RCC 7860 (cell line): ENCODE measurements at regions not wholly inside any gene's neighbourhood (a gene's known extent, or its start where the extent isn't known, plus 50 kb on each side); places are given as distances from the start of the nearest gene placed in this dataset.
"Not testable (repeated sequence)": the region's sequence is repeated elsewhere in the genome, so short reads cannot be mapped to it uniquely, and the experiment has no call there.

Source experiments
- DNase-seq: peaks from one replicate; pipeline ENCODE4 v3.0.0-alpha.2; 2015; ENCODE audit warnings: low spot score
- FAIRE-seq: peaks from 2 replicates; lab custom pipeline; 2012; peaks lifted over from hg19 to GRCh38; lab: Jason Lieb, UNC

- DNase-seq, FAIRE-seq: not testable (repeated sequence)
These were observed 1834.2 kb downstream of the FOXD4L5 start for GRCh38 chr9:63450836-63451235.

GRCh38 chr9:63425123-63425522 lies 1859.9 kb downstream of the FOXD4L5 start:
- FAIRE-seq, DNase-seq: not testable (repeated sequence)

GRCh38 chr9:63390897-63391296 lies 1894.1 kb downstream of the FOXD4L5 start:
- not testable (repeated sequence) for DNase-seq, FAIRE-seq

DNA sequence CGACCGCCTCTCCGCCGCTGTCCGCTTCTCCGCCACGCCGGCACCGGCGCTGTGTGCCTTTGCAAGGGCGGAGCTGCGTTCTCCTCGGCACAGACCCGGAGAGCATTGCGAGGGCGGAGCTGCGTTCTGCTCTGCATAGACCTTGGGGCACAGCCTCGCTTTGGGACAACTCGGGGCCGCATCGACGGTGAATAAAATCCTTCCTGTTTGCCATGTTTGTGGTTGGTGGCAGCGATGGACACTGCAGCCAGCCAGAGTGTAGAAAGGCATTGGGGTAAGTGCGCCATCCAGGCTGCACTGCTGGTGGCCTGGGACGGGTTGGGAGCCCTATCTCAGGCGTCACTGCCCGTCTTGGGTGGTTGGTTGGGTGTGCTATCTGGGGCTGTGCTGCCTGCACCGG lies 1899.5 kb downstream of the FOXD4L5 start:
- FAIRE-seq, result not testable (repeated sequence)
- peak; percentile 3 for DNase-seq

DNA sequence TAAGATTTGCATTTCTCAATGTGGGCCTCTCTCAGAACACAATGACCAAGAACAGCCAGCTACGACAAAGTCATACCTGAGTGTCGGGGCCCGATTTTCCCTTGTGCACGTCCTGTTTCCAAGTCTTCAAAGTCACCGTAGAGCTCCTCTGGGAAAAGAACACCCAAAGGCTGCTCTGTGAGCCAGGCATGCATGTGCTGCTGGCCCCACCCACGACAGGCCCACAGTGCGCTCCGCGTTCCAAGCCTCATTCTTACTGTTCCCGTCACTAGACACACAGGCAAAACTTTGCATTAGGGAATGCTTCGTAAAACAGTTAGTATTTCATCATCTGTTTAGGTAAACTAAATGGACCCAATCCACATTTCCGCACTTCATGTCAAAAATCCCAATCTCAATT lies 1905.1 kb downstream of the FOXD4L5 start:
- not testable (repeated sequence) for DNase-seq, FAIRE-seq

DNA sequence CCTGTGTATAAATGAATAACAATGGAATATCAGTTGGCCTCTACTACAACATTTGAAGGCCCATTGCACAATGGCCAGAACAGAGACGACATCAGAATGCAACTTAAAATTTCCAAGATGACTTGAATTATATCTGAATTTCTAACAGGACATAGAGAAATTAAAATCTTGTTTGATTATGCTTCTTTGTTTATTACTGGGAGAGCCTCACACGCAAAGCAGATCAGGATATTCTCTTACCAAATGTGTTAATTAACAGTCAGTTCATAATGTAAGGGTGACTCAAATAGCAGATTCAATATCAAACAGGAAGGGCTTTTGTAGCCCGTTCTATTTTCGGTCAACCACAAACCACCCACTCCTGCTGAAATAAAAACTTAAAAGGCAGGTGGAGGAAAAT lies 1930.8 kb downstream of the FOXD4L5 start:
- DNase-seq, FAIRE-seq: not testable (repeated sequence)

GRCh38 chr9:63347347-63347746 lies 1937.7 kb downstream of the FOXD4L5 start:
- not testable (repeated sequence) for FAIRE-seq, DNase-seq

- DNase-seq, result peak; percentile 94
- peak; percentile 91 for FAIRE-seq
These were observed 1938.5 kb downstream of the FOXD4L5 start for GRCh38 chr9:63346310-63347048.

GRCh38 chr9:63344408-63344807 lies 1940.6 kb downstream of the FOXD4L5 start:
- not testable (repeated sequence) for DNase-seq, FAIRE-seq

GRCh38 chr9:63342528-63342927 lies 1942.5 kb downstream of the FOXD4L5 start:
- DNase-seq, result peak; percentile 87
- FAIRE-seq, result peak; percentile 65

DNA sequence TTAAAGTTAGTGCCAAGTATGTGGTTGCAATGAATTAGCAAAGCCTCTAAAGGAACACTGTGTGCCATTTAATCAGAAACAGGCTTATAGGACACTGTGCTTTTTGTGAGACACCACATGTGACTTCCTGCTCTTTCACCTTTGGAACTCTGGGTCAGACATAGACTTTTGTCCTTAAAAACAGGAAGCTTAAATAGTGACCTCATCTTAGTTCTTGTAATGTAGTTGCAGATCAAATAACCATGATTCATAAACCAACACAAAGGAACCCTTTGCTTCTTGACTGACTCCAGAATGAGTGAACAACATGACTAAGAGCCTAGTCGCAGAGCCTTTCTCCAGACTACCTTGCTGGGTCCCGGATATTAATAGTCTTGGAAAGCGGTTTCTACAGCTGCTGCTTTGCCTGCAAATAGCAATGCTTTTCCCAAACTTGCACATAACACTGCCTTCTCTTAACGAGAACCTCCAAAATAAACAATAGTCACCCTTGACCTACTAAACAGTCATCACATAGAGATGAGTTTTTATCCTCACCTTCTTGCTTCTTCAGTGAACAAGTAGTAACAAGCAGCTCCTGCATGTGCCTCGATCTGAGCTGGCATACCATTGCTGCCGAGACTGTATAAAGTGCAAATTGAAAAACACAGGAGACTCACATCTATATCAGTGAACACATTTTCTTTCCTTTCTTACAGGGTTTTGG lies 1947.0 kb downstream of the FOXD4L5 start:
- DNase-seq (peak; percentile 86), FAIRE-seq (peak; percentile 97)

- not testable (repeated sequence) for FAIRE-seq
These were observed 1949.7 kb downstream of the FOXD4L5 start for GRCh38 chr9:63335286-63335685.

GRCh38 chr9:63334187-63334586 lies 1950.8 kb downstream of the FOXD4L5 start:
- not testable (repeated sequence) for FAIRE-seq, DNase-seq

More at GRCh38 chr9:63335286-63335685, 1949.7 kb downstream of the FOXD4L5 start:
- DNase-seq, result not testable (repeated sequence)

DNA sequence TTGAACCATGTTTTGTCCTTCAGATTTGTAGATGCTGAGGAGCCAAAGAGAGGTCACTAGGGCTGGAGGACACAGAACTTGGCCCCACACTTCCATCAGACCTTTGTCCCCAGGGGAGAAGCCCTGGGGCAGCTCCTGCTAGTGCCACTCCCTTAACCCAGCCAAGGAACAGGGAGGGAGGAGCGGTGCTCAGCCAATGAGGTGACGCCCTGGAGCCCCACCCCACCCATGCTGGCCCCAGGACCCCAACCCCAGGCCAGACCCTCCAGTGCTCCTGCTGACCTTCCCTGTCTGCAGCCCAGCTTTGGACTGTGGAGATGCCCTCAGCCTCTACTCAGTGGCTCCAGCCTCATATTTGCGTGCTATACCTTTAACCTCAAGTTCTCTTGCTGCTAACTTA lies 1951.9 kb downstream of the FOXD4L5 start:
- FAIRE-seq, DNase-seq: not testable (repeated sequence)

GRCh38 chr9:63328313-63328712 lies 1956.7 kb downstream of the FOXD4L5 start:
- not testable (repeated sequence) for FAIRE-seq, DNase-seq

DNA sequence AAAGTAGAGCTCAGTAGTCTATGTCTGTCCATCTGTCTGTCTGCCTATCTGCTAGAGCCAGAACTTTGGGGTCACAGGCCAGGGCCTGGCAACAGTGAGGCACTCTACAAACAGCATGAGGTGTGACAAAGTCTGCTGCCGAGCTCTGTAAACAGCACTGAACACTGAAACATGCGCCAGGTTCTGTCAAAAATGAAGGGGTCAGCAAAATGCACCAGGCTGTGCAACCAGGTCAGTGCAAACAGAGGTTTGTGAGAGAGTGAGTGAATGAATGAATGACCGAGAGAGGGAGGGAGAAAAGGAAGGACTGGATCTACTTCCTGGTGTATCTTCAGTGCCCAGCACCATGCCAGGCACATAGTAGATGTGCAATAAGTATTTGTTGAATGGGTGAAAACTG lies 1957.8 kb downstream of the FOXD4L5 start:
- DNase-seq, FAIRE-seq: not testable (repeated sequence)

DNA sequence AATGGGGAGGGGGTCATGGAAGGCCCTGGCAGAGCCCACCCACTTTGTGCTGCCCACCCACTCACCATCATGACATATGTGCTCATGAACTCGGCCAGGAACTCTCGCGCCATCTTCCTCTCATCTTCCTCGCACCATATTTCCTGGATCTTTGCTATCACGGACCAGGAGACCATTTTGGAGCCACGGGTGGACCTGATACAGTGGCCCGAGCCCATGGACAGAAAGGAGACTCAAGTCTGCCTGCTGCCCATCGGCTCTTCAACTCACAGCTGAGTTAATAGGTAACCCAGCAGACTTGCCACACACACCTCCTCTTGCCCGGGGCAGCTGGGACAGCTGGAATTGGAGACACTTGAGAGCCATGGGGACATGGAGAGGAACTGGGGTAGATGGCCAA lies 1958.3 kb downstream of the FOXD4L5 start:
- DNase-seq, FAIRE-seq: not testable (repeated sequence)

DNA sequence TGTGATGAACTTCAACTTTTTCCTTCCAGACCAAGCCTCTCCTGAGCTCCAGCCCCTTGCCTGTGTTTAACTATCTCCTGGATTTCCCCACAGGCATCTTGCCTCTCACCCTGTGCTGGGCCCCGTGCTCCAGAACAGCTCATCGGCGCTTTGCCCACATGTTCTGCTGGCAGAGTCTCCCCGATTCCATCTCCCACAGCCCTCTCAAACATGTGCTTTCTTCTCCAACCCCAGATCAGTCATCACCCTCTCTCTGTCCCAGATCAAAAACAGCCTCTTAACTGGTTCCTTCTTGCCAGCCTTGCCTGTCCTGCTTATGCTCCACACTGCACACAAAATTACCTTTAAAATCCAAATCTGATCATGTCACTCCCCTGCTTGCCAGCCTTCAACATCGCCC lies 1959.3 kb downstream of the FOXD4L5 start:
- not testable (repeated sequence) for DNase-seq, FAIRE-seq

- FAIRE-seq, DNase-seq: not testable (repeated sequence)
These were observed 1966.9 kb downstream of the FOXD4L5 start for GRCh38 chr9:63318093-63318492.

GRCh38 chr9:63315387-63315786 lies 1969.6 kb downstream of the FOXD4L5 start:
- not testable (repeated sequence) for FAIRE-seq, DNase-seq

GRCh38 chr9:63296848-63297247 lies 1988.2 kb downstream of the FOXD4L5 start:
- not testable (repeated sequence) for FAIRE-seq, DNase-seq
